Kidney (tissue), 13 donors: ENCODE measurements at regions not wholly inside any gene's neighbourhood (a gene's known extent, or its start where the extent isn't known, plus 50 kb on each side); places are given as distances from the start of the nearest gene placed in this dataset.

Experiments used
- DNase-seq, 5 donors: peaks; one replicate each; pipeline ENCODE4 v3.0.0-alpha.2; 2013 to 2020
- FAIRE-seq: peaks from 2 replicates; lab custom pipeline; 2012; peaks lifted over from hg19 to GRCh38; lab: Jason Lieb, UNC
- H3K27ac ChIP-seq, 2 donors: one replicate each; pipeline ENCODE4 v1.7.0; 2013; ENCODE audit warnings: low read depth in 2 of 2, low read length in 2 of 2, inconsistent platforms in 1 of 2
- H3K27me3 ChIP-seq: one replicate; pipeline ENCODE4 v1.7.1; 2013; ENCODE audit warnings: low read length, inconsistent platforms; ENCODE audit not compliant: control insufficient read depth, insufficient read depth
- H3K36me3 ChIP-seq, 3 donors: one replicate each; pipeline versions ENCODE4 v1.7.0 to v1.7.1; 2013; ENCODE audit warnings: low read length in 3 of 3, control low read depth in 1 of 3, inconsistent platforms in 1 of 3; ENCODE audit not compliant: insufficient read depth in 3 of 3, control insufficient read depth in 2 of 3
- H3K4me1 ChIP-seq, 3 donors: one replicate each; pipeline versions ENCODE4 v1.7.0 to v1.7.1; 2013; ENCODE audit warnings: low read length in 3 of 3, inconsistent platforms in 1 of 3, low read depth in 1 of 3; ENCODE audit not compliant: control insufficient read depth in 2 of 3, insufficient read depth in 2 of 3
- H3K4me3 ChIP-seq, 3 donors: one replicate each; pipeline versions ENCODE4 v1.7.0 to v1.8.1; 2013; ENCODE audit warnings: low read length in 3 of 3, control low read depth in 1 of 3, inconsistent platforms in 1 of 3
- H3K9ac ChIP-seq, 3 donors: one replicate each; pipeline versions ENCODE4 v1.7.0 to v1.7.1; 2013; ENCODE audit warnings: low read length in 3 of 3, control low read depth in 1 of 3, inconsistent platforms in 1 of 3
- H3K9me3 ChIP-seq, 3 donors: one replicate each; pipeline versions ENCODE4 v1.7.0 to v1.7.1; 2013; ENCODE audit warnings: low read length in 3 of 3, control low read depth in 1 of 3, inconsistent platforms in 1 of 3; ENCODE audit not compliant: control insufficient read depth in 2 of 3, insufficient read depth in 1 of 3
- CTCF ChIP-seq: IDR thresholded peaks from 3 replicates; pipeline ENCODE4 v1.5.1; 2012; ENCODE audit warnings: mild to moderate bottlenecking, moderate library complexity, borderline replicate concordance; ENCODE audit not compliant: insufficient read depth; ENCODE audit errors: extremely low read depth
- intact Hi-C: fragments of 100-400 bp; cut with DNase I; formaldehyde crosslinking; loops from one replicate; pipeline ENCODE4 v1.11.1; 2022
- donor health status: control.
- donor health status: control.
- donor health status: control.
- donor health status: control.
- donor health status: control.
- donor health status: DM: yes; HTN: yes; CAD: no.
- donor health status: Normal renal cell carcinoma (clear cell type).

- no peak overlapping the region for H3K9ac ChIP-seq
- TF ChIP-seq CTCF: no peak
- intact Hi-C loops: no loop called here
- no peaks in the 10 kb centered on the region for H3K36me3 ChIP-seq
- DNase-seq (no peak), FAIRE-seq (no peak)
- no peak overlapping the region for H3K4me3 ChIP-seq
- no peaks in the 10 kb centered on the region for H3K27me3 ChIP-seq
- no peak overlapping the region for H3K27ac ChIP-seq
- H3K9me3 ChIP-seq: no peaks in the 10 kb centered on the region
- no peaks in the 10 kb centered on the region for H3K4me1 ChIP-seq
Observed at GRCh38 chr18:6498289-6498856, 83.7 kb upstream of the L3MBTL4 start.

- Histone ChIP-seq H3K4me1 (no peaks in the 10 kb centered on the region), H3K27ac (no peak overlapping the region), H3K36me3 (no peaks in the 10 kb centered on the region), H3K27me3 (no peaks in the 10 kb centered on the region), H3K4me3 (no peak overlapping the region), H3K9ac (no peak overlapping the region), H3K9me3 (no peaks in the 10 kb centered on the region)
- intact Hi-C loops: no loop called here
- no peak for FAIRE-seq
- no peak for DNase-seq
- no peak for TF ChIP-seq CTCF
Observed at GRCh38 chr18:6504605-6505497, 90.1 kb upstream of the L3MBTL4 start.

GRCh38 chr18:6505498-6505875 is 90.8 kb upstream of the L3MBTL4 start:
- no peak for TF ChIP-seq CTCF
- Histone ChIP-seq H3K9me3 (no peaks in the 10 kb centered on the region), H3K9ac (no peak overlapping the region), H3K4me1 (no peaks in the 10 kb centered on the region), H3K36me3 (no peaks in the 10 kb centered on the region), H3K27ac (no peak overlapping the region), H3K27me3 (no peaks in the 10 kb centered on the region), H3K4me3 (no peak overlapping the region)
- no peak for DNase-seq
- FAIRE-seq: no peak
- intact Hi-C loops: no loop called here
